Endothelial cell of umbilical vein (primary cell): ENCODE measurements at regions not wholly inside any gene's neighbourhood (a gene's known extent, or its start where the extent isn't known, plus 50 kb on each side); places are given as distances from the start of the nearest gene placed in this dataset.

Source experiments
- BruUV-seq: library from RNA; stranded (reverse); fragments of 400-500 nt; replicated peaks from 2 replicates; lab custom pipeline; 2021; lab: Mats Ljungman, UMichigan
- CTCF ChIA-PET: fragments of 300-600, 350-600 bp; sonication (Branson Sonifier 250); formaldehyde crosslinking; loops from one replicate; lab custom pipeline; 2021; ENCODE audit warnings: antibody characterized with exemption, inconsistent platforms; lab: Charles Lee
- POLR2A ChIA-PET: fragments of 300-600, 350-600 bp; sonication (Branson Sonifier 250); formaldehyde crosslinking; loops from one replicate; lab custom pipeline; 2021; ENCODE audit warnings: antibody characterized with exemption, inconsistent platforms; lab: Charles Lee
- DNase-seq: peaks from one replicate; pipeline ENCODE4 v3.0.0-alpha.2; 2011; ENCODE audit warnings: low read depth, low spot score
- FAIRE-seq: peaks from 2 replicates; lab custom pipeline; 2011; peaks lifted over from hg19 to GRCh38; lab: Jason Lieb, UNC
- H2AFZ ChIP-seq: 2 replicates; pipeline ENCODE4 v1.6.0; 2012; ENCODE audit warnings: low read depth, low read length, control low read depth, inconsistent platforms
- H3K27ac ChIP-seq: 2 replicates; pipeline ENCODE4 v1.5.1; 2011; ENCODE audit warnings: low read depth, mild to moderate bottlenecking, control low read depth, low read length, moderate library complexity; ENCODE audit not compliant: insufficient read depth
- H3K27me3 ChIP-seq, 2 experiments: 2 replicates each; pipeline versions ENCODE4 v1.6.0 to v1.6.1; 2011; ENCODE audit warnings: low read length in 2 of 2, mixed read lengths in 1 of 2; ENCODE audit not compliant: control insufficient read depth in 2 of 2, insufficient read depth in 2 of 2
- H3K36me3 ChIP-seq, 2 experiments: 2 replicates in 1 of 2; 3 replicates in 1 of 2; pipeline ENCODE4 v1.5.1; 2011; ENCODE audit warnings: low read length in 2 of 2, mild to moderate bottlenecking in 1 of 2, moderate library complexity in 1 of 2; ENCODE audit not compliant: control insufficient read depth in 2 of 2, insufficient read depth in 2 of 2; ENCODE audit errors: extremely low read depth in 1 of 2
- H3K4me1 ChIP-seq: 3 replicates; pipeline ENCODE4 v1.5.1; 2011; ENCODE audit warnings: mild to moderate bottlenecking, low read length; ENCODE audit not compliant: control insufficient read depth, insufficient read depth; ENCODE audit errors: extremely low read depth
- H3K4me2 ChIP-seq: 2 replicates; pipeline ENCODE4 v1.6.1; 2011; ENCODE audit warnings: low read length, control low read depth, mixed read lengths; ENCODE audit not compliant: insufficient read depth
- H3K4me3 ChIP-seq, 3 experiments: fragments of 200-600 bp in 1 of 3; sonication (generic), shearing (Covaris generic) in 1 of 3; replicated peaks in 1 of 3; 2 replicates each; pipeline ENCODE4 v1.5.1; 2011 to 2016; ENCODE audit warnings: control low read depth in 3 of 3, low read length in 3 of 3, mild to moderate bottlenecking in 2 of 3, inconsistent platforms in 1 of 3, low read depth in 1 of 3, moderate library complexity in 1 of 3; ENCODE audit not compliant: insufficient read depth in 1 of 3
- H3K79me2 ChIP-seq: 2 replicates; pipeline ENCODE4 v1.6.0; 2012; ENCODE audit warnings: low read length, inconsistent platforms; ENCODE audit not compliant: control insufficient read depth, insufficient read depth
- H3K9ac ChIP-seq: replicated peaks from 2 replicates; pipeline ENCODE3; 2011; ENCODE audit warnings: low read length, control low read depth; ENCODE audit not compliant: insufficient read depth; ENCODE audit errors: extremely low read depth
- H3K9me1 ChIP-seq: replicated peaks from 3 replicates; pipeline ENCODE4 v1.6.0; 2011; ENCODE audit warnings: mild to moderate bottlenecking, low read length; ENCODE audit not compliant: control insufficient read depth, insufficient read depth; ENCODE audit errors: extremely low read depth
- H3K9me3 ChIP-seq: replicated peaks from 2 replicates; pipeline ENCODE4 v1.5.1; 2012; ENCODE audit warnings: low read length, inconsistent platforms; ENCODE audit not compliant: control insufficient read depth, insufficient read depth
- H4K20me1 ChIP-seq: replicated peaks from 2 replicates; pipeline ENCODE3; 2011; ENCODE audit warnings: mild to moderate bottlenecking, low read length; ENCODE audit not compliant: control insufficient read depth, insufficient read depth; ENCODE audit errors: extremely low read depth
- EZH2 ChIP-seq: IDR thresholded peaks from 2 replicates; pipeline ENCODE4 v1.6.1; 2012; ENCODE audit warnings: borderline replicate concordance, low read depth, mild to moderate bottlenecking, moderate library complexity, low read length, inconsistent platforms; ENCODE audit not compliant: severe bottlenecking
- FOS ChIP-seq: IDR thresholded peaks from 2 replicates; pipeline ENCODE4 v1.6.1; 2011; ENCODE audit warnings: mild to moderate bottlenecking, low read length, moderate library complexity, borderline replicate concordance; ENCODE audit not compliant: insufficient read depth
- GATA2 ChIP-seq: IDR thresholded peaks from 2 replicates; pipeline ENCODE4 v1.7.0; 2011; ENCODE audit warnings: low read depth, mild to moderate bottlenecking, moderate library complexity, mixed read lengths, low read length; ENCODE audit not compliant: insufficient read length, insufficient read depth
- POLR2A ChIP-seq: IDR thresholded peaks from 2 replicates; pipeline ENCODE4 v1.6.1; 2012; ENCODE audit warnings: low read depth, mild to moderate bottlenecking, control low read depth, low read length
- dilution Hi-C: fragments of 300-500 bp; cut with MboI; formaldehyde crosslinking; loops from one replicate; pipeline ENCODE4 v1.15.0; 2019; ENCODE audit warnings: low sequenced_read_pairs; ENCODE audit not compliant: extremely low pct_ligation_motif_present
- intact Hi-C: fragments of 100-400 bp; cut with micrococcal nuclease; formaldehyde crosslinking; loops from one replicate; pipeline ENCODE4 v1.10.0; 2022
- TF ChIP-seq, protein P1 (sequence below): IDR thresholded peaks from 2 replicates; pipeline ENCODE4 v1.6.1; 2011; ENCODE audit not compliant: insufficient read depth, insufficient read length

GRCh38 chr4:11632025-11632424 lies 203.3 kb upstream of the HS3ST1 start:
- Histone ChIP-seq H3K4me1 (peaks cover 4% of the 10 kb centered on the region), H3K27me3 (no peaks in the 10 kb centered on the region), H3K79me2 (no peaks in the 10 kb centered on the region), H3K4me3 (no peak overlapping the region), H3K9me3 (no peaks in the 10 kb centered on the region), H3K9me1 (no peaks in the 10 kb centered on the region), H4K20me1 (no peaks in the 10 kb centered on the region), H3K27ac (no peak overlapping the region), H3K9ac (no peak overlapping the region), H3K36me3 (no peaks in the 10 kb centered on the region), H2AFZ (no peak overlapping the region), H3K4me2 (no peak overlapping the region)
- CTCF ChIA-PET: interaction anchor here (1.1 to 1.8 kb wide), 2 partner anchors 8 to 90 kb away, joined by 3 to 6 read pairs; no protein-coding TSS in a partner anchor
- FAIRE-seq (no peak), DNase-seq (no peak)
- BruUV-seq: no TSS peak
- intact Hi-C loops (no loop called here), dilution Hi-C loops (no loop called here)
- TF ChIP-seq, protein P1, sequence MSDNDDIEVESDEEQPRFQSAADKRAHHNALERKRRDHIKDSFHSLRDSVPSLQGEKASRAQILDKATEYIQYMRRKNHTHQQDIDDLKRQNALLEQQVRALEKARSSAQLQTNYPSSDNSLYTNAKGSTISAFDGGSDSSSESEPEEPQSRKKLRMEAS: no peak
- TF ChIP-seq GATA2 (no peak), EZH2 (no peak)
- POLR2A ChIA-PET: no interaction called here

DNA sequence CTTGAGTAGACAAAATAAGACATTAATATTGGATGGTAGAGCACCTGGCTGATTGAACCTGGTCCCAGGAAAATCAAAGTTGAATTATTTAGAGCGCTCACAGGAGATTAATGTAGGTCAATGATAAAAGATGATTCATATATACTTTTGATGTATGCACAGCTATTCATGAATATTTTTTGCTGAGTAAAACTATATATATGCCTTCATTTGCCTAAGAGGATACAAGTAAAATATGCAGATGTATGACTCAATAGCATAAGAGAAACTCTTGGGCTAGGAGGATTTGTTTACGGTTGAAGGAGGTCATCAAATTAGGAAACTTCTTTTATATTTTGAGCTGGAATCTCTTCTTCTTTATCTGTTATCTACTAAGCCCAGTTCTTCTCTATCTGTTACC lies 202.7 kb upstream of the HS3ST1 start:
- Histone ChIP-seq H3K4me3 (no peak overlapping the region), H3K27me3 (no peaks in the 10 kb centered on the region), H3K27ac (no peak overlapping the region), H4K20me1 (no peaks in the 10 kb centered on the region), H3K79me2 (no peaks in the 10 kb centered on the region), H2AFZ (no peak overlapping the region), H3K9me1 (no peaks in the 10 kb centered on the region), H3K4me1 (peaks cover 4% of the 10 kb centered on the region), H3K4me2 (no peak overlapping the region), H3K9ac (no peak overlapping the region), H3K36me3 (no peaks in the 10 kb centered on the region), H3K9me3 (no peaks in the 10 kb centered on the region)
- CTCF ChIA-PET: interaction anchor here (1.8 kb wide), 1 partner anchor 8 kb away, joined by 6 read pairs; no protein-coding TSS in a partner anchor
- FAIRE-seq: no peak
- POLR2A ChIA-PET: no interaction called here
- dilution Hi-C loops: no loop called here
- BruUV-seq: no TSS peak
- DNase-seq: no peak
- no peak for TF ChIP-seq FOS
- TF ChIP-seq POLR2A: no peak
- no peak for TF ChIP-seq GATA2
- TF ChIP-seq, protein P1: no peak
- TF ChIP-seq EZH2: no peak
- intact Hi-C loops: no loop called here
